Right lobe of liver (tissue), 6 donors: ENCODE measurements at regions not wholly inside any gene's neighbourhood (a gene's known extent, or its start where the extent isn't known, plus 50 kb on each side); places are given as distances from the start of the nearest gene placed in this dataset.

Experiments
- ATAC-seq, 4 donors: fragments of 200-7000 bp; cut with Tn5 transposase; one replicate each; pipeline ENCODE4 v1.9.1; 2020; ENCODE audit warnings: mild to moderate bottlenecking in 4 of 4, moderate library complexity in 4 of 4
- DNase-seq, 3 donors: peaks; one replicate each; pipeline ENCODE4 v3.0.0-alpha.2; 2020
- H3K27ac ChIP-seq, 3 donors: fragments of 200-600 bp; one replicate each; pipeline ENCODE4 v1.8.0; 2022
- H3K27me3 ChIP-seq, 2 donors: fragments of 200-600 bp; one replicate each; pipeline ENCODE4 v1.8.0; 2022
- H3K36me3 ChIP-seq, 4 donors: fragments of 200-600 bp; sonication (generic) in 1 of 4; one replicate each; pipeline versions ENCODE4 v1.5.1 to v1.8.0; 2017 to 2022; ENCODE audit warnings: control low read depth in 1 of 4
- H3K4me1 ChIP-seq, 4 donors: fragments of 200-600 bp; sonication (generic) in 1 of 4; one replicate each; pipeline versions ENCODE4 v1.5.1 to v1.8.0; 2017 to 2022; ENCODE audit warnings: control low read depth in 1 of 4
- H3K4me3 ChIP-seq, 3 donors: fragments of 200-600 bp; one replicate each; pipeline ENCODE4 v1.8.0; 2022
- H3K9me3 ChIP-seq, 4 donors: fragments of 200-600 bp; sonication (generic) in 1 of 4; one replicate each; pipeline versions ENCODE4 v1.5.1 to v1.8.0; 2017 to 2022; ENCODE audit warnings: control low read depth in 1 of 4
- CTCF ChIP-seq, 4 donors: fragments of 200-600 bp in 3 of 4; fragments of 450-650 bp in 1 of 4; IDR thresholded peaks; one replicate each; pipeline versions ENCODE4 v1.5.1 to v1.8.0; 2016 to 2022; ENCODE audit warnings: antibody characterized with exemption in 4 of 4, mild to moderate bottlenecking in 2 of 4
- POLR2A ChIP-seq: fragments of 450-650 bp; IDR thresholded peaks from one replicate; pipeline ENCODE4 v1.6.1; 2017; ENCODE audit warnings: antibody characterized with exemption, mild to moderate bottlenecking
- WGBS: methylation state at CpG from one replicate; pipeline ENCODE4 v1.1.6; 2018; ENCODE audit warnings: low coverage, low lambda C conversion rate; ENCODE audit not compliant: insufficient coverage; ENCODE audit errors: missing lambda C conversion rate; 5-methylcytosine and 5-hydroxymethylcytosine counted together
- intact Hi-C, 2 donors: fragments of 100-400 bp; cut with DNase I; formaldehyde crosslinking; loops; one replicate each; pipeline versions ENCODE4 v1.11.2 to v1.14.1; 2022
- donor health status: DM: no; HTN: yes; CAD: no.
- donor health status: DM: no; HTN: no; CAD: no.
- donor health status: DM: no; HTN: no; CAD: no.
- donor health status: DM: no; HTN: yes; CAD: no.
- donor health status: DM: no; HTN: yes; CAD: no.

GRCh38 chr7:156015237-156016020 lies 203.2 kb upstream of the SHH start:
- intact Hi-C loops = no loop called here
- Histone ChIP-seq H3K4me1 (no peaks in the 10 kb centered on the region), H3K36me3 (no peaks in the 10 kb centered on the region), H3K27ac (no peak overlapping the region), H3K9me3 (no peaks in the 10 kb centered on the region), H3K4me3 (no peak overlapping the region), H3K27me3 (no peaks in the 10 kb centered on the region)
- ATAC-seq (no peak), DNase-seq (peak in 2 of 3 donors; percentile 15 to 27)
- TF ChIP-seq CTCF (IDR thresholded peaks at IDR 0.05) = no peak
- TF ChIP-seq POLR2A = no peak
- WGBS = 75% methylated on average over 4 of the region's 17 CpGs

GRCh38 chr7:156014808-156015207 lies 202.5 kb upstream of the SHH start:
- TF ChIP-seq CTCF (IDR thresholded peaks at IDR 0.05) (no peak), POLR2A (no peak)
- no peak for DNase-seq

GRCh38 chr7:156014201-156014600 lies 201.9 kb upstream of the SHH start:
- Histone ChIP-seq H3K27ac (no peak overlapping the region), H3K4me1 (no peaks in the 10 kb centered on the region), H3K27me3 (no peaks in the 10 kb centered on the region), H3K9me3 (no peaks in the 10 kb centered on the region), H3K4me3 (no peak overlapping the region), H3K36me3 (no peaks in the 10 kb centered on the region)
- ATAC-seq = no peak
- no peak for DNase-seq
- TF ChIP-seq POLR2A = no peak
- TF ChIP-seq CTCF (IDR thresholded peaks at IDR 0.05) = no peak
- intact Hi-C loops = no loop called here

More at GRCh38 chr7:156014808-156015207, 202.5 kb upstream of the SHH start:
- no peaks in the 10 kb centered on the region for H3K36me3 ChIP-seq
- H3K4me3 ChIP-seq = no peak overlapping the region
- H3K4me1 ChIP-seq = no peaks in the 10 kb centered on the region
- ATAC-seq = no peak
- H3K9me3 ChIP-seq = no peaks in the 10 kb centered on the region
- WGBS = no CpG with 5 or more reads among the region's 2 CpGs
- H3K27ac ChIP-seq = no peak overlapping the region
- intact Hi-C loops = no loop called here
- no peaks in the 10 kb centered on the region for H3K27me3 ChIP-seq

GRCh38 chr7:156012412-156012811 lies 200.1 kb upstream of the SHH start:
- Histone ChIP-seq H3K27me3 (no peaks in the 10 kb centered on the region), H3K4me1 (no peaks in the 10 kb centered on the region), H3K36me3 (no peaks in the 10 kb centered on the region), H3K9me3 (no peaks in the 10 kb centered on the region), H3K27ac (no peak overlapping the region), H3K4me3 (no peak overlapping the region)
- 91% methylated on average over 3 of the region's 3 CpGs for WGBS
- ATAC-seq (no peak), DNase-seq (no peak)
- intact Hi-C loops = no loop called here
- TF ChIP-seq POLR2A (no peak), CTCF (IDR thresholded peaks at IDR 0.05) (no peak)
